Cardiac muscle cell (in vitro differentiated cells and primary cell): ENCODE measurements at regions not wholly inside any gene's neighbourhood (a gene's known extent, or its start where the extent isn't known, plus 50 kb on each side); places are given as distances from the start of the nearest gene placed in this dataset.

ENCODE experiments used
- DNase-seq, 2 donors: peaks; one replicate each; pipeline versions ENCODE4 v3.0.0 to v3.0.0-alpha.2; 2010 to 2017; ENCODE audit warnings: low read depth in 1 of 2, low spot score in 1 of 2
- H3K27ac ChIP-seq: fragments of 200-600 bp; sonication (generic); 2 replicates; pipeline ENCODE4 v1.5.1; 2016
- H3K27me3 ChIP-seq: fragments of 200-600 bp; sonication (generic); 2 replicates; pipeline ENCODE4 v1.6.0; 2016; ENCODE audit warnings: control low read depth
- H3K36me3 ChIP-seq: fragments of 200-600 bp; sonication (generic); 2 replicates; pipeline ENCODE4 v1.5.1; 2016; ENCODE audit warnings: control low read depth
- H3K4me1 ChIP-seq: fragments of 200-600 bp; sonication (generic); 2 replicates; pipeline ENCODE4 v1.8.1; 2017; ENCODE audit warnings: low read depth, mild to moderate bottlenecking, mixed run types
- H3K4me3 ChIP-seq: fragments of 200-600 bp; sonication (generic); 2 replicates; pipeline ENCODE4 v1.5.1; 2016; ENCODE audit warnings: mild to moderate bottlenecking
- H3K9me3 ChIP-seq: fragments of 200-600 bp; sonication (generic); 2 replicates; pipeline ENCODE4 v1.5.1; 2017; ENCODE audit warnings: low read depth, mild to moderate bottlenecking, control low read depth
- CTCF ChIP-seq: IDR thresholded peaks from 2 replicates; pipeline ENCODE4 v1.5.1; 2012; ENCODE audit warnings: low read depth, mild to moderate bottlenecking, low read length

GRCh38 chr7:115462301-115463015 is 540.6 kb downstream of the MDFIC start:
- Histone ChIP-seq H3K27me3 (no peaks in the 10 kb centered on the region), H3K27ac (no peak overlapping the region), H3K4me1 (no peaks in the 10 kb centered on the region), H3K36me3 (no peaks in the 10 kb centered on the region), H3K9me3 (no peaks in the 10 kb centered on the region), H3K4me3 (no peak overlapping the region)
- no peak for DNase-seq
- no peak for TF ChIP-seq CTCF

- no peak overlapping the region for H3K27ac ChIP-seq
- no peaks in the 10 kb centered on the region for H3K36me3 ChIP-seq
- H3K9me3 ChIP-seq: no peaks in the 10 kb centered on the region
- no peak for DNase-seq
- H3K27me3 ChIP-seq: no peaks in the 10 kb centered on the region
- H3K4me3 ChIP-seq: no peak overlapping the region
- no peaks in the 10 kb centered on the region for H3K4me1 ChIP-seq
- no peak for TF ChIP-seq CTCF
Observed at GRCh38 chr7:115449689-115450088, 527.8 kb downstream of the MDFIC start.

GRCh38 chr7:115447495-115447894 is 525.6 kb downstream of the MDFIC start:
- Histone ChIP-seq H3K36me3 (no peaks in the 10 kb centered on the region), H3K27me3 (no peaks in the 10 kb centered on the region), H3K9me3 (no peaks in the 10 kb centered on the region), H3K4me3 (no peak overlapping the region), H3K27ac (no peak overlapping the region), H3K4me1 (no peaks in the 10 kb centered on the region)
- DNase-seq: no peak
- no peak for TF ChIP-seq CTCF

- Histone ChIP-seq H3K4me3 (no peak overlapping the region), H3K9me3 (no peaks in the 10 kb centered on the region), H3K36me3 (no peaks in the 10 kb centered on the region), H3K27ac (no peak overlapping the region), H3K27me3 (no peaks in the 10 kb centered on the region), H3K4me1 (no peaks in the 10 kb centered on the region)
- TF ChIP-seq CTCF: no peak
- DNase-seq: no peak
Observed at GRCh38 chr7:115441033-115441432, 519.1 kb downstream of the MDFIC start.

- Histone ChIP-seq H3K4me1 (no peaks in the 10 kb centered on the region), H3K27ac (no peak overlapping the region), H3K27me3 (no peaks in the 10 kb centered on the region), H3K4me3 (no peak overlapping the region), H3K9me3 (no peaks in the 10 kb centered on the region), H3K36me3 (no peaks in the 10 kb centered on the region)
- TF ChIP-seq CTCF: no peak
- no peak for DNase-seq
Observed at GRCh38 chr7:115435178-115435577, 513.3 kb downstream of the MDFIC start.
